Gastroesophageal sphincter (tissue), 4 donors: ENCODE measurements at regions not wholly inside any gene's neighbourhood (a gene's known extent, or its start where the extent isn't known, plus 50 kb on each side); places are given as distances from the start of the nearest gene placed in this dataset.

ENCODE experiments used
- ATAC-seq: fragments of 150-250 bp; one replicate; pipeline ENCODE4 v1.9.1; 2016; ENCODE audit warnings: mild to moderate bottlenecking, moderate library complexity
- H3K27ac ChIP-seq, 4 donors: fragments of 200-600 bp; sonication (generic) in 3 of 4; 1 replicate in 3 of 4; 2 replicates in 1 of 4; pipeline ENCODE4 v1.5.1; 2016 to 2019
- H3K27me3 ChIP-seq: fragments of 200-600 bp; sonication (generic); one replicate; pipeline ENCODE4 v1.5.1; 2019
- H3K36me3 ChIP-seq, 2 donors: fragments of 200-600 bp; sonication (generic); one replicate each; pipeline ENCODE4 v1.5.1; 2019; ENCODE audit warnings: control low read depth in 1 of 2
- H3K4me1 ChIP-seq, 3 donors: fragments of 200-600 bp; sonication (generic); 1 replicate in 2 of 3; 2 replicates in 1 of 3; pipeline ENCODE4 v1.5.1; 2016 to 2019; ENCODE audit warnings: control low read depth in 2 of 3
- H3K4me3 ChIP-seq, 2 donors: fragments of 200-600 bp; sonication (generic); one replicate each; pipeline ENCODE4 v1.5.1; 2019; ENCODE audit warnings: mild to moderate bottlenecking in 1 of 2, moderate library complexity in 1 of 2
- H3K9me3 ChIP-seq, 3 donors: fragments of 200-600 bp; sonication (generic); one replicate each; pipeline ENCODE4 v1.5.1; 2017 to 2019; ENCODE audit warnings: control low read depth in 2 of 3
- EP300 ChIP-seq: sonication (generic); formaldehyde crosslinking; IDR thresholded peaks from one replicate; pipeline ENCODE4 v1.6.1; 2017; ENCODE audit warnings: antibody characterized with exemption, mild to moderate bottlenecking
- POLR2A ChIP-seq, 2 donors: fragments of 450-650 bp; IDR thresholded peaks; one replicate each; pipeline ENCODE4 v1.6.1; 2017; ENCODE audit warnings: antibody characterized with exemption in 2 of 2, mild to moderate bottlenecking in 2 of 2, moderate library complexity in 1 of 2
- POLR2AphosphoS5 ChIP-seq: sonication (generic); formaldehyde crosslinking; IDR thresholded peaks from one replicate; pipeline ENCODE4 v1.6.1; 2017; ENCODE audit warnings: antibody characterized with exemption
- WGBS, 2 donors: methylation state at CpG; one replicate each; pipeline ENCODE4 v1.1.5; 2018; ENCODE audit warnings: low coverage in 1 of 2; 5-methylcytosine and 5-hydroxymethylcytosine counted together
- TF ChIP-seq, protein P1 (sequence below), 4 experiments: fragments of 200-600 bp in 2 of 4; fragments of 450-650 bp in 2 of 4; sonication (generic) in 1 of 4; IDR thresholded peaks; one replicate each; pipeline ENCODE4 v1.5.1; 2017 to 2019; ENCODE audit warnings: antibody characterized with exemption in 4 of 4, mild to moderate bottlenecking in 2 of 4, moderate library complexity in 2 of 4

DNA sequence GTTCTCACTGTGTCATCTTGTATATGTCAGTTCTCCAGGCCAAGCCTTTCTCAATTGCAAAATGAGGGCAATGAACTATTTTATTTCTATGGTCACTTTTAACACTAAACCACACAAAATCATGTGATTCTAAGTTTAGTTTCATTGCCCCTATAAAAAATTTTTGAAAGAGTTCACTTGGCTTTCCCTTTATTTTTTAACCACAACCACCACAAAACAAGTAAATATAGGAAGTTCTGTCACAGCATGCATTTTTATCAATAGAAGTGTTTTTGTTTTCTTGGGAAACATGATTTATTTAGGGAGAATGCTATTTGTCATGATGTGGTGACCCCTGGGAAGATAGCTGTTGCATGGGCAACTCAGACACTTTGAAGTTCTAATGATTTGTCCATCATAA lies 169.1 kb downstream of the CSNK1G3 start:
- ATAC-seq: no peak
- H3K9me3 ChIP-seq: peaks cover 0 to 24% (median 0%) of the 10 kb centered on the region in 3 donors

DNA sequence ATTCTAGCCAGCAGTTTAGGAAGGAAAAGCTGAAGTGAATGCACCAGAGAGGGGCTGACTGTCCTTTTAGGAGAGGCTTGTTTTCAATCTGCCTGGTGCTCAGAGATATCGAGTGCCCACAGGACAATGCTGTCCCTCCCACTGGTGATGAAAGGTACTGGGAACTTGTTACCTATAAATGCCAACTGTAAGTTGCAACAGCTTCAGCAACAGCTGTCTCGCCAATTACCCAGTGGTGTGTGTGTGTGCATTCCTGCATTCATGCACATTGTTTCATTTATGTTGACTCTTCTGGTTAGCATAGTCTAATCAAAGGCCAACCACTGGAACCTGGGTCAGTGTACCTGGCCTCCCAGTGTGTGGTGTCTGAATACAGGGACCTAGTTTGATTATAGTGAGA lies 161.1 kb downstream of the CSNK1G3 start:
- peaks cover 0 to 17% (median 0%) of the 10 kb centered on the region in 3 donors for H3K4me1 ChIP-seq
- H3K9me3 ChIP-seq: no peaks in the 10 kb centered on the region
- no peak overlapping the region for H3K27ac ChIP-seq
- TF ChIP-seq EP300 (no peak), POLR2A (IDR thresholded peaks at IDR 0.05) (no peak), POLR2AphosphoS5 (no peak)
- TF ChIP-seq, protein P1, sequence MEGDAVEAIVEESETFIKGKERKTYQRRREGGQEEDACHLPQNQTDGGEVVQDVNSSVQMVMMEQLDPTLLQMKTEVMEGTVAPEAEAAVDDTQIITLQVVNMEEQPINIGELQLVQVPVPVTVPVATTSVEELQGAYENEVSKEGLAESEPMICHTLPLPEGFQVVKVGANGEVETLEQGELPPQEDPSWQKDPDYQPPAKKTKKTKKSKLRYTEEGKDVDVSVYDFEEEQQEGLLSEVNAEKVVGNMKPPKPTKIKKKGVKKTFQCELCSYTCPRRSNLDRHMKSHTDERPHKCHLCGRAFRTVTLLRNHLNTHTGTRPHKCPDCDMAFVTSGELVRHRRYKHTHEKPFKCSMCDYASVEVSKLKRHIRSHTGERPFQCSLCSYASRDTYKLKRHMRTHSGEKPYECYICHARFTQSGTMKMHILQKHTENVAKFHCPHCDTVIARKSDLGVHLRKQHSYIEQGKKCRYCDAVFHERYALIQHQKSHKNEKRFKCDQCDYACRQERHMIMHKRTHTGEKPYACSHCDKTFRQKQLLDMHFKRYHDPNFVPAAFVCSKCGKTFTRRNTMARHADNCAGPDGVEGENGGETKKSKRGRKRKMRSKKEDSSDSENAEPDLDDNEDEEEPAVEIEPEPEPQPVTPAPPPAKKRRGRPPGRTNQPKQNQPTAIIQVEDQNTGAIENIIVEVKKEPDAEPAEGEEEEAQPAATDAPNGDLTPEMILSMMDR (IDR thresholded peaks at IDR 0.05): no peak
- no peaks in the 10 kb centered on the region for H3K27me3 ChIP-seq
- no peaks in the 10 kb centered on the region for H3K36me3 ChIP-seq
- 85 to 93% methylated on average over 2 of the region's 2 CpGs for WGBS, 2 donors
- no peak for ATAC-seq
- H3K4me3 ChIP-seq: no peak overlapping the region

More for the DNA sequence above, 169.1 kb downstream of the CSNK1G3 start:
- H3K27ac ChIP-seq: no peak overlapping the region
- H3K4me1 ChIP-seq: no peaks in the 10 kb centered on the region
- no peaks in the 10 kb centered on the region for H3K36me3 ChIP-seq
- H3K27me3 ChIP-seq: no peaks in the 10 kb centered on the region
- TF ChIP-seq POLR2AphosphoS5: no peak
- no peak for TF ChIP-seq POLR2A (IDR thresholded peaks at IDR 0.05)
- TF ChIP-seq, protein P1 (IDR thresholded peaks at IDR 0.05): no peak
- TF ChIP-seq EP300: no peak
- H3K4me3 ChIP-seq: no peak overlapping the region

DNA sequence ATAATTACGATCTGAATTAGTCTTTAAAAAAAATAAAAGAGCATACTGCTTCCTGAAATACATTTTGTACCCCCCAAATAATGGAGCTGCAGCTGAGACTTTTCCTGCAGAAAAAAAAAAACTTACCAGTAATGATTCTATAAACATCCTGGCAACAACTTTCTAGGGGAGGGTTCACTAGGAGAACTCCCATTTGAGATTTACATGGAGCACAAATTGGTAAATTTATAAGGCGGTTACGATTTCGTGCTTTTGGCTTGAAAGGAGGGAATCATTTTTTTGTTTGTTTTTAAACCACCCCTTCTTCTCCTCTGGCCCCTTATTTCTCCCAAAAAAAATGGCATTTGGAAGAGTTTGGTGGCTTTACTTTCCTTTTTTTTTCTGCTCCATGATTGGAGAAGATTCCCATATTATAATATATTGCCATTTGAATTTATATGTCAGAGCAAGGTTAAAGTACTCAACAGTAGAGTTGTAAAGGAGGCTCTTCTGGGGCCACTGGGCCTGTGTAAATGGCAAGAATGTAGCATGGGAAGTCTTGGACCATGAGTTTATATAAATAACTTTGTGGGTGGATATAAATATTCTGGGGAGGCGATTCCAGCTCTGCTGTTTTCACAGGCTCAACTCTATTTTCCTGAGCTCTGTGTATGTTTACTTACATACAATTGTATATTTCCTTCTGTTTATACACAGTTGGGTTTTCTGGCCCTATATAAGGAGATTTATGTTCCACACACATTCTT lies 159.9 kb downstream of the CSNK1G3 start:
- Histone ChIP-seq H3K4me3 (no peak overlapping the region), H3K27ac (no peak overlapping the region), H3K27me3 (no peaks in the 10 kb centered on the region), H3K9me3 (no peaks in the 10 kb centered on the region), H3K4me1 (peaks cover 0 to 17% (median 0%) of the 10 kb centered on the region in 3 donors), H3K36me3 (no peaks in the 10 kb centered on the region)
- ATAC-seq: no peak
- TF ChIP-seq, protein P1 (IDR thresholded peaks at IDR 0.05): no peak
- TF ChIP-seq POLR2A (IDR thresholded peaks at IDR 0.05): no peak
- WGBS, 2 donors: 73 to 75% methylated on average over 5 of the region's 5 CpGs

DNA sequence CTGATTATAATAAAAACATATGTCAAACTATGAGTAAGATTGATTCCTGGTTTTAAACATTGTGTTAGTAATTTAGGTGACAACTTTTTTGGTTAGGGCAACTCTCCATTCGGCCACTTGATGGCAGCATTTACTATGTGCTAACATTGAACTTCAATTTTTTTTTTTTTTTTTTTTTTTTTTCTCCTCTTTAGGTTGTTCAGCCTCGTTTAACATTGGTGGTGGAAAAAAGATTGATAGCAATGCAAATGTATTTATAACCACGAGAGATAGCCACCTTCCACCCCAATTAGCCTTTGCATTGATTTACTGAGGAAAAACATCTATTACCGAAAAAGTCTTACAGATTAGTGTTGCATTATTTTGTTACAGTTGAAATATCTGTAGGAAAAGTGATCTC lies 159.1 kb downstream of the CSNK1G3 start:
- H3K9me3 ChIP-seq: no peaks in the 10 kb centered on the region
- no peak overlapping the region for H3K27ac ChIP-seq
- H3K4me3 ChIP-seq: no peak overlapping the region
- WGBS, 2 donors: 6 to 13% methylated on average over 3 to 4 of the region's 4 CpGs
- no peaks in the 10 kb centered on the region for H3K36me3 ChIP-seq
- H3K4me1 ChIP-seq: peaks cover 0 to 17% (median 0%) of the 10 kb centered on the region in 3 donors
- H3K27me3 ChIP-seq: no peaks in the 10 kb centered on the region
- no peak for ATAC-seq
- TF ChIP-seq, protein P1 (IDR thresholded peaks at IDR 0.05): peak; percentile 59 to 79 (median 74)
- TF ChIP-seq POLR2A (IDR thresholded peaks at IDR 0.05): no peak
